H7 (cell line): ENCODE measurements at regions not wholly inside any gene's neighbourhood (a gene's known extent, or its start where the extent isn't known, plus 50 kb on each side); places are given as distances from the start of the nearest gene placed in this dataset.
A peak's percentile ranks its signal among the peaks of the same experiment; 100 is the strongest.

ENCODE experiments used
- DNase-seq: peaks from one replicate; pipeline ENCODE4 v3.0.0; 2012
- H3K27me3 ChIP-seq: 2 replicates; pipeline ENCODE4 v1.6.0; 2011; ENCODE audit warnings: mild to moderate bottlenecking, low read length; ENCODE audit not compliant: control insufficient read depth, insufficient read depth
- H3K36me3 ChIP-seq: replicated peaks from 2 replicates; pipeline ENCODE4 v1.5.1; 2011; ENCODE audit warnings: low read length; ENCODE audit not compliant: control insufficient read depth, insufficient read depth
- H3K4me3 ChIP-seq: 2 replicates; pipeline ENCODE4 v1.5.1; 2011; ENCODE audit warnings: low read depth, mild to moderate bottlenecking, control low read depth, low read length, moderate library complexity; ENCODE audit not compliant: insufficient read depth

DNA sequence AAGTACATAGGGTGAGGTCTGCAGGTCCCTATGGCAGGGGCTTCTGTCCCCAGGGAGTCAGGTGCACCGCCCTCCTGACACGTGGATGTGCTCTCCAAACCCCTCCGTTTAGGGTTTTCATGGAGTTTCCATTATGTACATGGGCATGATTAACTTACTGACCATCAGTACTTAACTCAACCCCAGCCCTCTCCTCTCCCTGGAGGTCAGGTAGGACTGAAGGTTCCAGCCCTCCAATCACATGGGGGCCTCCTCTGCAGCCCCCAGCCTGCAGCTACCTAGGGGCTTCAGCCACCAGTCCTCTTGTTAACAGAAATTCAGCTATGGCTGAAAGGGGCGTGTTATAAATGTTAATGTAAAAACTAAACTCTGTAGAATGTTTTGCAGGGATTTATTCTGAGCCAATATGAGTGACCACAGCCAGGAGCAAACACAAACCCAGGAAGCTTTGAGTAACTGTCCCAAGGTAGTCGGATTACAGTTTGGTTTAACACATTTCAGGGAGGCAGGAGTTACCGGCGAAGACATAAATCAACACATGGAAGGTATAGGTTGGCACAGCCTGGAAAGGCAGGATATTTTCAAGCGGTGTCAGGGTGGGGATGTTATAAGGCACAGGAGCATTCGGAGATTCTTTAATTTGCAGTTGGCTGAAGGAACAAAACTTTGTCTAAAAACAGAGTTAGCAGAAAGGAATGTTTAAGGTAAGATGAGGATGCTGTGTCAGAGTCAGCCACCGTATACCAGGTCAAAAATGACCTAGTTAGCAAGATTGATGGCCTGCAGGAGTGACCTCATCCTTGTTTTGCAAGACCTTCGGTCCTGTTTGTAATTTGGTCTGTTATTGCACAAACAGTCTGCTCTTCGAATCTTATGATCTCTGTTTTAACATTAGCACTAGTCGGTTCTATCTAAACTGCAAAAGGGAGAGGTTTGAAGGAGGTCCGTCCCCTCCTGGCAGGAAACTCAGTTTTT lies 75.2 kb downstream of the TNFAIP2 start:
- Histone ChIP-seq H3K27me3 (no peaks in the 10 kb centered on the region), H3K36me3 (no peaks in the 10 kb centered on the region), H3K4me3 (no peak overlapping the region)
- DNase-seq: no peak

DNA sequence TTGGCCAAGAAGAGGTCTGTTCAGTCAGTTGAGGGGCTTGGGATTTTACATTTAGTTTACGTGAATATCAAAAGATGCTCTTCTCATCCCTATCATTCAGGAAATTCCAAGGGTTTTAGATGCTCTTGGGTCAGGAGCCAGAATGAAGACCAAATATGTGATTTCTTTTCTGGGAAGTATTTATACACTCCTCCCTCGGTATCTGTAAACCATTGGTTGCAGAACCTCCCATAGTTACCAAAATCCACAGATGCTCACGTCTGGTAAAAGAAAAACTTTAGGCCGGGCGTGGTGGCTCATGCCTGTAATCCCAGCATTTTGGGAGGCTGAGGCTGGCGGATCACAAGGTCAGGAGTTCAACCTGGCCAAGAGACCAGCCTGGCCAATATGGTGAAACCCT lies 75.9 kb downstream of the TNFAIP2 start:
- no peak overlapping the region for H3K4me3 ChIP-seq
- no peak for DNase-seq

DNA sequence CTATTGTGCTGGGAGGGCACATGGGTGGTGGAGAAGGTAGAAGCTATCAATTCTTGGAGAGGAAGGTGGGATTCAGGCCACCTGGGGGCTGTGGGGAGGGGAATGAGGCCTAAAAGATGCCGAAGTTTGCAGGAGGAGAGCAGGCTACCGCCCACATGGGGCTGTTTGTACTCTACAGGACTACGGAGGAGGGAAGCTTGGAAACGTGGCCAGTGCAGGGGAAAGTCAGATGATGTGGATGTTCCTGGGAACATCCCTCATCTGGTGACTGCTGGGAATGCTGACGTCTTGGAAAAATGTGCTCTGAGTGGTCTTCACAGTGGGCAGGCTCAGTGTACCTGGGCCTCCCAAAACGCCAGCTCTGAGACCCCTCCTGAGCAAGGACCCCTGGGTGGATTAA lies 78.5 kb downstream of the TNFAIP2 start:
- no peaks in the 10 kb centered on the region for H3K36me3 ChIP-seq
- no peak overlapping the region for H3K4me3 ChIP-seq
- DNase-seq: no peak
- H3K27me3 ChIP-seq: peaks cover 2% of the 10 kb centered on the region; the same call in 1 of the 2 replicates

More for the DNA sequence above, 75.9 kb downstream of the TNFAIP2 start:
- H3K36me3 ChIP-seq: no peaks in the 10 kb centered on the region
- H3K27me3 ChIP-seq: no peaks in the 10 kb centered on the region

DNA sequence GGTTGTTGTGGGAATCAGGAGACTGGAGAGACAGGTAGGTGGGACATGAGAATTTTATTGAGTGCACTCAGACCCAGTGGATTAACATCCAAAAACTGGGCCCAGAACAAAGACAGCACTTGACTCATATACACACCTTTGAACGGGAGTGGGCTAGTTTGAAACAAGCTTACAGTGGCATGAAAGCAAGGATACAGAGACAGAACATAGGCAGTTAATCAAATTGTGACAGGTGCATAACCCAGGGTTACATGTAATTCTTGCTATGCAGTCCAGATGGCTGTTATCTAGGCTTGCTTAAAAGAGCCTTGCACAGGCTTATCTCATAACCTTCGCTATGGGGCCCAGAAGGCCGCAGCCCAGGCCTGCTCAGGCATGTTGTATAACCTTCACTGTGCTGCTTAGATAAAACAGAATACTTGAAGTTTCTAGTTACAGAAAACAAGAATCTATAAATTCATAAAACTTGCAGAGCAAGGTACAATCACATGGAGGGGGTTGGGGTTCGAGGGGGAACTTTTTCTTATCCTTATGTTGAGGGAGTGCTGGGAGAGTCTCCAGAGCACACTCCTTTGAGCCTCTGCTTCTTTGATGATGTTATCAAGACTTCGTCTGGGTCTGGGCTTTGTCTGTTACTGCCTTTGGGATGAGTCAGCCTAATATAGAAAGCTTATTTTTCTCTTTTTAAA lies 81.7 kb downstream of the TNFAIP2 start:
- Histone ChIP-seq H3K4me3 (no peak overlapping the region), H3K27me3 (peaks cover 17% of the 10 kb centered on the region), H3K36me3 (no peaks in the 10 kb centered on the region)
- no peak for DNase-seq

DNA sequence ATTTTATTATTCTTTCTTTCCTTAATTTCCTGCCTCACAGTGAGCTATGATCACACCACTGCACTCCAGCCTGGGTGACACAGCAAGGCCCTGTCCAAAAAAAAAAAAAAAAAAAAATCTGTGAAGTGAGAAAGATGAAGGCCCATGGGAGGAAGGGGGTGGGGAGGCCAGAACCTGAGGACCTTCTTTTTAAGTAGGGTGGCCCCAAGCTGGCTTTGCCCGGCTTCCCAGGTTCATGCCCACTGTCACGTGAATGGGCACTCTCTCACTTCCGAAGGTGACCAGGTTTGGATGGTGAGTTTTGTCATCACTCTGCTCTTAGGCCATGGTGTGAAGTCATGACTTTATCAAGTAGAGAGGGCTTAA lies 82.3 kb downstream of the TNFAIP2 start:
- Histone ChIP-seq H3K4me3 (no peak overlapping the region), H3K36me3 (no peaks in the 10 kb centered on the region), H3K27me3 (peaks cover 17% of the 10 kb centered on the region)
- no peak for DNase-seq

DNA sequence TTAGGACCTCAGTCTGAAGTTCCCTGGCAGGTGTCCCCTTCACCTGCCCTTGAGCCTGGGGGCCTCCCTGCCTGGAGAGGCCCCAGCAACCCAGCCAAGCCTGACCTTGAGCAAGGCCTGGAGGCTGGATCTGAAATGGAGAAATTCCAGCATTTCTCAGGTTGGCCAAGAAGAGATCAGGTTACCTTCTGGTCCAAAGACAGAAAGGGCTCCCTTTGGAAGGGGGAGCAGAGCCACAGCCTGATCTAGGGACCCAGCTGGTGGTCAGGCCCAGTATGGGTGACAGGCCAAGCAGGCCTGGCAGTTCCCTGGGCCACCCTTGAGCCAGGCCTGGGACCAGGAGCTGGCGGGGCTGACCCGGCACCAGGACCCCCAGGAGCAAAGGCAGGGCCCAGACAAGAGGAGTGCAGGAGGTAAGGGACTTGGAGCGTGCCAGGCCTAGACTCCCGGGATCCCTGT lies 82.8 kb downstream of the TNFAIP2 start:
- H3K36me3 ChIP-seq: no peaks in the 10 kb centered on the region
- H3K4me3 ChIP-seq: no peak overlapping the region

DNA sequence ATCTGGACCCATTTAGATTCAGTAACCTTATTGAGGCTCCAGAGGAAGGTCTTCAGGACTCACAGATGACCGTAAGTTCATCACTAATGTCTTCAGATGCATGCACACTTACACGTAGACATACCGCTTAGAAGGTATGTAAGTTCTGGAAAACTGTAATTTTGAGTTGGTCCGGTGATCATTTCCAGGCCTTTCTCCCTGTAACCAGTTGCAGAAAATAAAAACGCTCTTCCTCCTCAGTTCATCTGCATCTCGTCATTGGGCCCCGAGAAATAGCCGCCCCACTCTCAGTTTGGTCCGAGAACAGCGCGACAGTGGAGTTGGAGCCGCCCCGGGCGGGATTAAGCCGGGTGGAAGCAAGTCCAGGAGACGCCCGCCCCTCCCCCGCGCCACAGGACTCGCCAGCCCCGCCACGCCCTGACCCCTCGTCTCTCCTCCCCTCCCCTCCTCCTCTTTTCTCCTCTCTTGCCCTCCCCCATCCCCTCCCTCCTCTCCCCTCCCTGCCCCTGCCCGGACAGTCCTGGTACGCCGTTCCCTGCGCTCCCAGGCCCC lies 83.7 kb downstream of the TNFAIP2 start:
- Histone ChIP-seq H3K4me3 (peak overlapping the region; percentile 82), H3K27me3 (peaks cover 17% of the 10 kb centered on the region), H3K36me3 (no peaks in the 10 kb centered on the region)
- peak; percentile 89 for DNase-seq

More for the DNA sequence above, 82.8 kb downstream of the TNFAIP2 start:
- peaks cover 17% of the 10 kb centered on the region for H3K27me3 ChIP-seq
- DNase-seq: peak; percentile 44

DNA sequence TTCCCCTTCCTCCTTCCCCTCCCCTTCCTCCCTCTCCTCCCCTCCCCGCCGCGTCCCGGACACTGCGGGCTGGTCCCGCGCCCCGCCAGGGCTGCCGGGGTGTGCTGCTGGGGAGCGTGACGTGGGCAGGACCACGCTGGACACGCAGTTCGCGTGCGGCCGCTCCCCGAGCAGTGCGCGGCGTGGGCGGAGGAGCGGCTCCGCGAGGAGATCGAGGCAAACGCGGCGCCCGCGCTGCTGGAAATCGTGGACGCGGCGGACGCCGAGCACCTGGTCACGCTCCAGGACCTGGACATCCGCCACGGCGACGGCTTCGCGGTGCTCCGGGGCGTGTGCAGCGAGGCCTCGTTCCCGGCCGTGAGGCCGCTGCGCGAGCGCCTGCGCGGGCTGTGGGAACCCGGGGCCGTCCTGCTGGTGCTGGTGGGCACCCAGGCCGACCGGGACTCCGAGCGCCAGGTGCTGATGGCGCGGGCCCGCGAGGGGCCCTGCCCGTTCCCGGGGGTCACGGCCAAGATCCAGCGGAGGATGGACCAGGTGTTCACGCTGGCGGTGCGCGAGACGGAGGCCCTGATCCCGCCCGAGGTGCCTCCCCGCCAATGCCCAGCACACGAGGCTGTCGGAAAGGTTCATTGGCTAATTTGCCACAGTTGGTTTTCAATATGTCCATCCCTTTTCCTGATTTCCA lies 84.3 kb downstream of the TNFAIP2 start:
- no peaks in the 10 kb centered on the region for H3K36me3 ChIP-seq
- H3K4me3 ChIP-seq: peak overlapping the region; percentile 82
- H3K27me3 ChIP-seq: peaks cover 17% of the 10 kb centered on the region
- DNase-seq: peak; percentile 83

DNA sequence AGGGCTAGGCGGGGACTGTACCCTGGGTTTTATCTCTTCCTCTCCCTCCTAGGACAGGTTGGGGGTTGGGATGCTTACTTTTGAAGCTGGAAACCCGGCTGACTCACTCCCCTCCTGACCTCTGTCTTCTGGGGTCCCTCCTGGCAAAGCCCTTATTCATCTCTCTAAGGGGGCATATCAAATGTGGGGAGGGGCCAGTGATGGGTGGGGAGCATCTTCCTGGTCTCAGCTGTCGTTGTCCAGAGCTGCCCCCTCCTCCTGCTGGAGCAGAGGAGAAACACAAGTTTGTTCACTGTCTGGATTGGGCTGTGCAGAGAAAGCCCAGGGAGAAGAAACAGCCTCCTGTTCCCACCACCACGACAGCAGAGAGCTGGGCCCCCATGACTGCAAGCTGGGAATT lies 85.8 kb downstream of the TNFAIP2 start:
- peaks cover 17% of the 10 kb centered on the region for H3K27me3 ChIP-seq
- H3K4me3 ChIP-seq: no peak overlapping the region
- peak; percentile 74 for DNase-seq
- H3K36me3 ChIP-seq: no peaks in the 10 kb centered on the region

DNA sequence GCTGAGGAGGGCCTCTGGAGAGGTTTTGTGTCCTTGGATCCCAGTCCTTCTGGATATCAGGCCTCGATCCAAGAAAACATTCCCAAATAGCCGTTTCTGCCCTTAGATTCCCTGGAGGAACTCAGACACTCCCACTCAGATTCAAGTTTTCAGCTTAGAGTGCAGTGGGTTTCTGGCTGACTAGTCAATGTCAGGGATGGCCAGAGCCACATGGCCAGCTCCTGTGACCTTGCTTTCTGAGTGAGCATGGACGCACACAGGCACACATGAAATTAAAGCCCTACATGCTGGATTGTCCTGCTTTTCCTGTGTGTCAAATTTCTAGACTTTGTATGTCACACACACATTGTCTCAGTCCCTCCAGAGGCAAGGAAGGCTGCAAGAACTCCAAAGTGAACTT lies 86.2 kb downstream of the TNFAIP2 start:
- Histone ChIP-seq H3K27me3 (peaks cover 17% of the 10 kb centered on the region), H3K36me3 (no peaks in the 10 kb centered on the region), H3K4me3 (no peak overlapping the region)
- no peak for DNase-seq

DNA sequence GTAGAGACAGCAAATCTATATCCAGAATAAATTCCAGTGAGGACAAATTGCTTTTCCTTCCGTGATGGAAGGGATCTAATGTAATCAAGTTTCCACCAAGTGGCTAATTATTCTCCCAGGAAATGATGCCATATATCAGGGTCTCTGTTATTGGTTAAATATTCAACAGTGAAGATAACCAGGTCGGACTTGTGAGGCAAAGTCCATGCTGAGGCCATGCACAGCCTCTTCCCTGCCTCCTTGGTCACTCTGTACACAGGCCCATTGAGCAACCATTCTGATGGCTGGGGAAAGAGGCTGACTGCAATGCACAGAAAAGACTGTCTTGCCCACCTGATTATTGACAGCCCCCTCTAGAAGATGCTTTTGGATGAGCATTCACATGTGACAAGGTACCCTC lies 90.1 kb downstream of the TNFAIP2 start:
- Histone ChIP-seq H3K4me3 (no peak overlapping the region), H3K36me3 (no peaks in the 10 kb centered on the region), H3K27me3 (peaks cover 3% of the 10 kb centered on the region)
- DNase-seq: no peak

DNA sequence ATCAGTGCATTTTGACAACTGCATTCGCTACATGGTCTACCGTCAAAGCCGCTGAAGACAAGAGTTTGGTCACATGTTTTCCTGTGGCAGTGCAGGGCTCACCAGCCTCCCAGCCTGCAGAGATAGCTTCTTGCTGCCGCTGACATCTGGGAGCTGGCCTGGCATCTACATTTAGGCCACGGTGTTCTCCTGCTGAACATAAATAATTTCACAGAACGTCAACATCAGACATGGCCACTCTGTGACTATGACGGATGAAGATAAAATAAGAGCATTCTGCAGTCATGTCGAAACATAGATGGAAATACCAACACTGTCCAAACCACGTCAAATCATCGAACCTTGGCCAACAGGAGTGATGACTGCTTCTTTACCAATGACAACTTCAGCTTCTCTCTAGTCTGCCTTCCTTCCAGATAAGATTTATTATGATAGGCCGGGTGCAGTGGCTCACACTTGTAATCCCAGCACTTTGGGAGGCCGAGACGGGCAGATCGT lies 91.2 kb downstream of the TNFAIP2 start:
- no peak overlapping the region for H3K4me3 ChIP-seq
- no peak for DNase-seq
- H3K27me3 ChIP-seq: no peaks in the 10 kb centered on the region; the same call in 1 of the 2 replicates
- no peaks in the 10 kb centered on the region for H3K36me3 ChIP-seq

DNA sequence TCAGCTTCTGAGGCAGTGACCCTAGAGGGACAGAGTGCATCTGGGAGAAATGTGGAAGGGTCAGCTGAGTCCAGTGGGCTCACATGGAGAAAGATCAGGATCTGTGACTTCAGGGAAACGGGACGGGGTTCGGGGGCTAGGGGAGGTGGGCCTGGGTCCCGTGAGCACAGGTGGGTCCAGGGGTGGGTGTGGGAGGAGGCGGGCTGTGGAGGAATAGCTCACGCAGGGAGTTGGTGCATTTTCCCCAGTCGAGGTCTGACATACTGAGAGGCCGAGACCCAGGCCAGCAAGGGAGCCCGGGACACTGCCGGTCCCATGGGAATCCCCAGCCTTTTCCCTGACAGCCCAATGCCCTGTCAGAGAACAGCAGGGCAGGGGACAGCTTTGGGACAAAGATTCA lies 93.1 kb downstream of the TNFAIP2 start:
- DNase-seq: peak; percentile 52
- H3K27me3 ChIP-seq: peaks cover 17% of the 10 kb centered on the region
- H3K4me3 ChIP-seq: no peak overlapping the region
- H3K36me3 ChIP-seq: no peaks in the 10 kb centered on the region

DNA sequence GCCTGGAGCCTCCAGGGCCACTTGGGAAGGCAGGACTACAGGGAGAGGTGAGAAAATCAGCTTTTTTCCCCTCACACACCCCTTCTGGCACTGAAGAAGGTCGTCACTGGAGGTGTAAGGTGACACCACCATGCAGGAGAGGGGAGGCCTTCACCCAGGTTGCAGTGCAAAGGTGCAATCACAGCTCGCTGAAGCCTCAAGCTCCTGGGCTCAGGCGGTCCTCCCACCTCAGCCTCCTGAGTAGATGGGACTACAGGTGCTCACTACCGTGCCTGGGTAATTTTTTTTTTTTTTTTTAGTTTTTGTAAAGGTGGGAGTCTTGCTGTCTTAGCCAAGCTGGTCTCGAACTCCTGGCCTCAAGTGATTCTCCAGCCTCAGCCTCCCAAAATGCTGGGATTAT lies 93.6 kb downstream of the TNFAIP2 start:
- Histone ChIP-seq H3K4me3 (no peak overlapping the region), H3K36me3 (no peaks in the 10 kb centered on the region), H3K27me3 (peaks cover 20% of the 10 kb centered on the region)
- no peak for DNase-seq
